HepG2 (cell line): ENCODE measurements at regions not wholly inside any gene's neighbourhood (a gene's known extent, or its start where the extent isn't known, plus 50 kb on each side); places are given as distances from the start of the nearest gene placed in this dataset.

Experiments
- ATAD3A ChIP-seq: sonication (generic); formaldehyde crosslinking; IDR thresholded peaks from 2 replicates; pipeline ENCODE4 v1.4.0; 2020; ENCODE audit warnings: missing genetic modification reagents
- CTCF ChIP-seq: sonication (generic); formaldehyde crosslinking; IDR thresholded peaks from 2 replicates; pipeline ENCODE4 v1.5.0; 2020; ENCODE audit warnings: mild to moderate bottlenecking, missing genetic modification reagents, moderate library complexity
- U2AF1 ChIP-seq: fragments of 200-400 bp; formaldehyde crosslinking; optimal IDR thresholded peaks from 2 replicates; pipeline ENCODE3; 2017; ENCODE audit warnings: mild to moderate bottlenecking, low read depth, low read length

GRCh38 chr13:77389625-77390000 lies 62.7 kb upstream of the MYCBP2 start:
- TF ChIP-seq ATAD3A (no peak), U2AF1 (no peak), CTCF (CRISPR knock-in tag) (no peak)
